WTC11 (cell line): ENCODE measurements at regions not wholly inside any gene's neighbourhood (a gene's known extent, or its start where the extent isn't known, plus 50 kb on each side); places are given as distances from the start of the nearest gene placed in this dataset.

Source experiments
- ATAC-seq: fragments of 200-7000 bp; cut with Tn5 transposase; 2 replicates; pipeline ENCODE4 v1.10.0; 2021; ENCODE audit warnings: mild to moderate bottlenecking, moderate library complexity
- CTCF ChIA-PET: fragments of 300-600 bp; sonication (Branson Sonifier 250); formaldehyde crosslinking; loops from one replicate; lab custom pipeline; 2021; ENCODE audit warnings: antibody characterized with exemption; lab: Charles Lee
- POLR2A ChIA-PET: fragments of 350-600 bp; sonication (Branson Sonifier 250); formaldehyde crosslinking; loops from one replicate; lab custom pipeline; 2021; ENCODE audit warnings: antibody characterized with exemption; lab: Charles Lee
- DNase-seq: peaks from one replicate; pipeline ENCODE4 v3.0.0; 2021; ENCODE audit warnings: low spot score
- H3K27ac Mint-ChIP-seq: 2 replicates; pipeline ENCODE4 v1.8.0; 2021; ENCODE audit warnings: mixed read lengths
- H3K27me3 Mint-ChIP-seq: 2 replicates; pipeline ENCODE4 v1.8.0; 2021; ENCODE audit warnings: low read depth, mild to moderate bottlenecking, moderate library complexity, mixed read lengths
- H3K36me3 Mint-ChIP-seq: 2 replicates; pipeline ENCODE4 v1.8.0; 2021; ENCODE audit warnings: mixed read lengths
- H3K4me1 Mint-ChIP-seq: 2 replicates; pipeline ENCODE4 v1.8.0; 2022; ENCODE audit warnings: mixed read lengths
- H3K4me3 Mint-ChIP-seq: 2 replicates; pipeline ENCODE4 v1.8.0; 2021; ENCODE audit warnings: mild to moderate bottlenecking, moderate library complexity, mixed read lengths
- H3K9me3 Mint-ChIP-seq: 2 replicates; pipeline ENCODE4 v1.8.0; 2021; ENCODE audit warnings: mixed read lengths
- AFF4 ChIP-seq: sonication (generic); formaldehyde crosslinking; IDR thresholded peaks from 2 replicates; pipeline ENCODE4 v1.8.1; 2023; ENCODE audit warnings: mild to moderate bottlenecking, missing genetic modification reagents, borderline replicate concordance
- ATF6 ChIP-seq: sonication (generic); formaldehyde crosslinking; IDR thresholded peaks from 2 replicates; pipeline ENCODE4 v1.8.1; 2023; ENCODE audit warnings: mild to moderate bottlenecking, missing genetic modification reagents
- E2F1 ChIP-seq: sonication (generic); formaldehyde crosslinking; IDR thresholded peaks from 2 replicates; pipeline ENCODE4 v1.8.0; 2022; ENCODE audit warnings: mild to moderate bottlenecking, missing genetic modification reagents
- E2F5 ChIP-seq: sonication (generic); formaldehyde crosslinking; IDR thresholded peaks from 2 replicates; pipeline ENCODE4 v1.8.1; 2022; ENCODE audit warnings: mild to moderate bottlenecking, moderate library complexity, missing genetic modification reagents
- ETV6 ChIP-seq: sonication (generic); formaldehyde crosslinking; IDR thresholded peaks from 2 replicates; pipeline ENCODE4 v1.8.1; 2022; ENCODE audit warnings: mild to moderate bottlenecking, missing genetic modification reagents
- HMGXB4 ChIP-seq: sonication (generic); formaldehyde crosslinking; IDR thresholded peaks from 2 replicates; pipeline ENCODE4 v1.8.1; 2023; ENCODE audit warnings: mild to moderate bottlenecking, moderate library complexity, missing genetic modification reagents
- JAZF1 ChIP-seq: fragments of 250-450 bp; sonication (Bioruptor Pico); IDR thresholded peaks from 2 replicates; pipeline ENCODE4 v1.9.0; 2021; ENCODE audit warnings: moderate library complexity, mild to moderate bottlenecking, inconsistent platforms
- JUN ChIP-seq: sonication (generic); formaldehyde crosslinking; IDR thresholded peaks from 2 replicates; pipeline ENCODE4 v1.8.0; 2023; ENCODE audit warnings: mild to moderate bottlenecking, missing genetic modification reagents
- KAT7 ChIP-seq: sonication (generic); formaldehyde crosslinking; IDR thresholded peaks from 2 replicates; pipeline ENCODE4 v1.8.1; 2023; ENCODE audit warnings: missing genetic modification reagents, mild to moderate bottlenecking, borderline replicate concordance
- NFYB ChIP-seq: sonication (generic); formaldehyde crosslinking; conservative IDR thresholded peaks from 2 replicates; pipeline ENCODE4 v1.8.0; 2022; ENCODE audit warnings: low read depth, missing genetic modification reagents
- OVOL2 ChIP-seq: fragments of 250-450 bp; sonication (Bioruptor Pico); IDR thresholded peaks from 2 replicates; pipeline ENCODE4 v1.9.0; 2021; ENCODE audit warnings: mild to moderate bottlenecking, borderline replicate concordance
- PREB ChIP-seq: sonication (generic); formaldehyde crosslinking; IDR thresholded peaks from 2 replicates; pipeline ENCODE4 v1.8.1; 2022; ENCODE audit warnings: mild to moderate bottlenecking, missing genetic modification reagents, moderate library complexity, borderline replicate concordance
- RORB ChIP-seq: fragments of 250-450 bp; sonication (Bioruptor Pico); IDR thresholded peaks from 2 replicates; pipeline ENCODE4 v1.9.0; 2021; ENCODE audit warnings: mild to moderate bottlenecking
- SOX15 ChIP-seq: fragments of 250-450 bp; sonication (Bioruptor Pico); IDR thresholded peaks from 2 replicates; pipeline ENCODE4 v1.9.0; 2021; ENCODE audit warnings: mild to moderate bottlenecking
- TCF7 ChIP-seq: sonication (generic); formaldehyde crosslinking; IDR thresholded peaks from 2 replicates; pipeline ENCODE4 v1.8.0; 2022; ENCODE audit warnings: mild to moderate bottlenecking, low read depth, missing genetic modification reagents, moderate library complexity
- TEAD1 ChIP-seq: sonication (generic); formaldehyde crosslinking; IDR thresholded peaks from 2 replicates; pipeline ENCODE4 v1.8.0; 2022; ENCODE audit warnings: mild to moderate bottlenecking, missing genetic modification reagents
- ZNF121 ChIP-seq: sonication (generic); formaldehyde crosslinking; IDR thresholded peaks from 2 replicates; pipeline ENCODE4 v1.8.0; 2023; ENCODE audit warnings: missing genetic modification reagents
- ZNF396 ChIP-seq: fragments of 250-450 bp; sonication (Bioruptor Pico); IDR thresholded peaks from 2 replicates; pipeline ENCODE4 v1.8.0; 2021; ENCODE audit warnings: mild to moderate bottlenecking, moderate library complexity, borderline replicate concordance
- ZNF416 ChIP-seq: fragments of 250-450 bp; sonication (Bioruptor Pico); IDR thresholded peaks from 2 replicates; pipeline ENCODE4 v1.9.0; 2021; ENCODE audit warnings: mild to moderate bottlenecking, inconsistent platforms
- ZNF532 ChIP-seq: fragments of 250-450 bp; sonication (Bioruptor Pico); IDR thresholded peaks from 2 replicates; pipeline ENCODE4 v1.9.0; 2021; ENCODE audit warnings: mild to moderate bottlenecking, borderline replicate concordance

GRCh38 chr6:10080561-10080960 lies 334.3 kb downstream of the TFAP2A start:
- TF ChIP-seq ZNF416 (CRISPR knock-in tag): no peak
- TF ChIP-seq OVOL2 (CRISPR knock-in tag): no peak
- no peak for TF ChIP-seq NFYB (CRISPR knock-in tag)
- no peak for TF ChIP-seq ZNF121 (CRISPR knock-in tag)
- TF ChIP-seq E2F1: no peak
- no peak for TF ChIP-seq RORB
- no peak for TF ChIP-seq ETV6 (CRISPR knock-in tag)
- TF ChIP-seq AFF4 (CRISPR knock-in tag): no peak
- no peak for TF ChIP-seq E2F5 (CRISPR knock-in tag)
- no peak for TF ChIP-seq HMGXB4 (CRISPR knock-in tag)
- TF ChIP-seq SOX15: no peak
- no peak for TF ChIP-seq TCF7
- TF ChIP-seq PREB: no peak
- TF ChIP-seq KAT7 (CRISPR knock-in tag): no peak
- Mint-ChIP-seq H3K4me1 (0 out of 2 replicates have a peak, but pooled peaks cover 4% of the 10 kb centered on the region), H3K36me3 (no peaks in the 10 kb centered on the region), H3K27ac (no peak overlapping the region), H3K4me3 (no peak overlapping the region), H3K27me3 (no peaks in the 10 kb centered on the region), H3K9me3 (peaks cover 3% of the 10 kb centered on the region; the same call in 1 of the 2 replicates)
- POLR2A ChIA-PET: no interaction called here
- DNase-seq (no peak), ATAC-seq (no peak)
- CTCF ChIA-PET: no interaction called here

- no peak overlapping the region for H3K27ac Mint-ChIP-seq
- ChIA-PET CTCF (no interaction called here), POLR2A (interaction anchor here (0.5 kb wide), 1 partner anchor 66 kb away, joined by 3 read pairs; no protein-coding TSS in a partner anchor)
- H3K4me1 Mint-ChIP-seq: no peaks in the 10 kb centered on the region
- peaks cover 11% of the 10 kb centered on the region for H3K9me3 Mint-ChIP-seq
- H3K4me3 Mint-ChIP-seq: no peak overlapping the region
- no peak for ATAC-seq
- peaks cover 4% of the 10 kb centered on the region; the same call in 1 of the 2 replicates for H3K36me3 Mint-ChIP-seq
- no peaks in the 10 kb centered on the region for H3K27me3 Mint-ChIP-seq
- DNase-seq: no peak
- TF ChIP-seq JAZF1 (no peak), ZNF396 (CRISPR knock-in tag) (no peak), ATF6 (CRISPR knock-in tag) (no peak), ETV6 (CRISPR knock-in tag) (no peak), SOX15 (no peak), TEAD1 (CRISPR knock-in tag) (no peak), ZNF532 (no peak), JUN (CRISPR knock-in tag) (no peak), PREB (no peak)
These were observed 336.3 kb downstream of the TFAP2A start for GRCh38 chr6:10078581-10078980.
